GM21723 (cell line): ENCODE measurements at regions not wholly inside any gene's neighbourhood (a gene's known extent, or its start where the extent isn't known, plus 50 kb on each side); places are given as distances from the start of the nearest gene placed in this dataset.
"Not testable (repeated sequence)": the region's sequence is repeated elsewhere in the genome, so short reads cannot be mapped to it uniquely, and the experiment has no call there.

Experiments
- ATAC-seq: cut with Tn5 transposase; IDR thresholded peaks from one replicate; pipeline ENCODE4 v1.9.1; 2021; ENCODE audit warnings: mild to moderate bottlenecking, moderate library complexity; ENCODE audit not compliant: unreplicated experiment

- no peak for ATAC-seq
These were observed 466.4 kb upstream of the GYPC start for GRCh38 chr2:126189527-126189926.

GRCh38 chr2:126200538-126200937, 455.4 kb upstream of the GYPC start:
- no peak for ATAC-seq

GRCh38 chr2:126208266-126208665, 447.7 kb upstream of the GYPC start:
- ATAC-seq = no peak

GRCh38 chr2:126212735-126213134, 443.2 kb upstream of the GYPC start:
- no peak for ATAC-seq

- ATAC-seq = no peak
These were observed 436.9 kb upstream of the GYPC start for GRCh38 chr2:126219081-126219480.

- ATAC-seq = no peak
These were observed 435.6 kb upstream of the GYPC start for GRCh38 chr2:126220331-126220730.

- no peak for ATAC-seq
These were observed 434.5 kb upstream of the GYPC start for GRCh38 chr2:126221506-126221905.

- no peak for ATAC-seq
These were observed 433.7 kb upstream of the GYPC start for GRCh38 chr2:126222278-126222677.

- no peak for ATAC-seq
These were observed 431.2 kb upstream of the GYPC start for GRCh38 chr2:126224776-126225175.

- no peak for ATAC-seq
These were observed 428.7 kb upstream of the GYPC start for GRCh38 chr2:126227250-126227649.

GRCh38 chr2:126228531-126228930, 427.4 kb upstream of the GYPC start:
- no peak for ATAC-seq

GRCh38 chr2:126238251-126238650, 417.7 kb upstream of the GYPC start:
- no peak for ATAC-seq

- ATAC-seq = no peak
These were observed 416.5 kb upstream of the GYPC start for GRCh38 chr2:126239320-126239955.

- no peak for ATAC-seq
These were observed 415.0 kb upstream of the GYPC start for GRCh38 chr2:126241001-126241400.

- no peak for ATAC-seq
These were observed 414.5 kb upstream of the GYPC start for GRCh38 chr2:126241411-126241810.

- ATAC-seq = peak; percentile 57
These were observed 411.0 kb upstream of the GYPC start for GRCh38 chr2:126244937-126245336.

GRCh38 chr2:126253669-126254068, 402.3 kb upstream of the GYPC start:
- no peak for ATAC-seq

- ATAC-seq = no peak
These were observed 391.3 kb upstream of the GYPC start for GRCh38 chr2:126264625-126265024.

- no peak for ATAC-seq
These were observed 386.0 kb upstream of the GYPC start for GRCh38 chr2:126269911-126270310.

GRCh38 chr2:126270587-126270986, 385.4 kb upstream of the GYPC start:
- ATAC-seq = no peak

- no peak for ATAC-seq
These were observed 383.6 kb upstream of the GYPC start for GRCh38 chr2:126272401-126272800.

- ATAC-seq = no peak
These were observed 380.9 kb upstream of the GYPC start for GRCh38 chr2:126275098-126275497.

GRCh38 chr2:126276268-126276667, 379.7 kb upstream of the GYPC start:
- ATAC-seq = not testable (repeated sequence)
